ENCODE measurements at regions not wholly inside any gene's neighbourhood (a gene's known extent, or its start where the extent isn't known, plus 50 kb on each side); places are given as distances from the start of the nearest gene placed in this dataset.

- TF ChIP-seq, protein P1, sequence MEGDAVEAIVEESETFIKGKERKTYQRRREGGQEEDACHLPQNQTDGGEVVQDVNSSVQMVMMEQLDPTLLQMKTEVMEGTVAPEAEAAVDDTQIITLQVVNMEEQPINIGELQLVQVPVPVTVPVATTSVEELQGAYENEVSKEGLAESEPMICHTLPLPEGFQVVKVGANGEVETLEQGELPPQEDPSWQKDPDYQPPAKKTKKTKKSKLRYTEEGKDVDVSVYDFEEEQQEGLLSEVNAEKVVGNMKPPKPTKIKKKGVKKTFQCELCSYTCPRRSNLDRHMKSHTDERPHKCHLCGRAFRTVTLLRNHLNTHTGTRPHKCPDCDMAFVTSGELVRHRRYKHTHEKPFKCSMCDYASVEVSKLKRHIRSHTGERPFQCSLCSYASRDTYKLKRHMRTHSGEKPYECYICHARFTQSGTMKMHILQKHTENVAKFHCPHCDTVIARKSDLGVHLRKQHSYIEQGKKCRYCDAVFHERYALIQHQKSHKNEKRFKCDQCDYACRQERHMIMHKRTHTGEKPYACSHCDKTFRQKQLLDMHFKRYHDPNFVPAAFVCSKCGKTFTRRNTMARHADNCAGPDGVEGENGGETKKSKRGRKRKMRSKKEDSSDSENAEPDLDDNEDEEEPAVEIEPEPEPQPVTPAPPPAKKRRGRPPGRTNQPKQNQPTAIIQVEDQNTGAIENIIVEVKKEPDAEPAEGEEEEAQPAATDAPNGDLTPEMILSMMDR (IDR thresholded peaks at IDR 0.05; ENCODE audit: low read depth, low read length) = no peak
- no peak for TF ChIP-seq EZH2phosphoT487 (IDR thresholded peaks at IDR 0.05; ENCODE audit: low read depth)
Observed at GRCh38 chr9:40925149-40925548, 203.3 kb downstream of the FOXD4L6 start.
